ENCODE measurements at regions not wholly inside any gene's neighbourhood (a gene's known extent, or its start where the extent isn't known, plus 50 kb on each side); places are given as distances from the start of the nearest gene placed in this dataset.

DNA sequence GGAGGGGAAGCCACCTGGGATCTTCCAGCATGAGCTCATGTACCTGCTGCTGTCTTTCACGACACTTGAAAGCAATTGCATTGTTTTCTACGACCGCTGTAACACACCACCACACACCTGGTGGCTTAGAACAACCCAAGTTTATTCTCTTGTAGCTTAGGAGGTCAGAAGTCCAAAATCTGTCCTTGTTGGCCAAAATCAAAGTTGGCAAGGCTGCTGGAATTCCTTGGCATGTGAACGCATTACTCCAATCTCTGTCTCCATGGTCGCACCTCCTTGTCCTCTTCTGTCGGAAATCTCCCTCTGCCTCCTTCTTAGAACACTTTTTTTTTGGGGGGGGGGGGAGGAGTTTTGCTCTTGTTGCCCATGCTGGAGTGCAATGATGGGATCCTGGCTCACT is 305.7 kb downstream of the BAMBI start:
- TF ChIP-seq, protein P1, sequence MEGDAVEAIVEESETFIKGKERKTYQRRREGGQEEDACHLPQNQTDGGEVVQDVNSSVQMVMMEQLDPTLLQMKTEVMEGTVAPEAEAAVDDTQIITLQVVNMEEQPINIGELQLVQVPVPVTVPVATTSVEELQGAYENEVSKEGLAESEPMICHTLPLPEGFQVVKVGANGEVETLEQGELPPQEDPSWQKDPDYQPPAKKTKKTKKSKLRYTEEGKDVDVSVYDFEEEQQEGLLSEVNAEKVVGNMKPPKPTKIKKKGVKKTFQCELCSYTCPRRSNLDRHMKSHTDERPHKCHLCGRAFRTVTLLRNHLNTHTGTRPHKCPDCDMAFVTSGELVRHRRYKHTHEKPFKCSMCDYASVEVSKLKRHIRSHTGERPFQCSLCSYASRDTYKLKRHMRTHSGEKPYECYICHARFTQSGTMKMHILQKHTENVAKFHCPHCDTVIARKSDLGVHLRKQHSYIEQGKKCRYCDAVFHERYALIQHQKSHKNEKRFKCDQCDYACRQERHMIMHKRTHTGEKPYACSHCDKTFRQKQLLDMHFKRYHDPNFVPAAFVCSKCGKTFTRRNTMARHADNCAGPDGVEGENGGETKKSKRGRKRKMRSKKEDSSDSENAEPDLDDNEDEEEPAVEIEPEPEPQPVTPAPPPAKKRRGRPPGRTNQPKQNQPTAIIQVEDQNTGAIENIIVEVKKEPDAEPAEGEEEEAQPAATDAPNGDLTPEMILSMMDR (IDR thresholded peaks at IDR 0.05; ENCODE audit: low read depth, low read length, poor library complexity, severe bottlenecking) = no peak
- TF ChIP-seq EZH2phosphoT487 (IDR thresholded peaks at IDR 0.05; ENCODE audit: borderline replicate concordance, low read length) = no peak

All from DOHH2 (cell line).